PC-3 (cell line): ENCODE measurements at regions not wholly inside any gene's neighbourhood (a gene's known extent, or its start where the extent isn't known, plus 50 kb on each side); places are given as distances from the start of the nearest gene placed in this dataset.
"Not testable (repeated sequence)": the region's sequence is repeated elsewhere in the genome, so short reads cannot be mapped to it uniquely, and the experiment has no call there.

ENCODE experiments used
- EZH2 ChIP-seq: fragments of 300-600 bp; sonication (generic); IDR thresholded peaks from one replicate; pipeline ENCODE4 v1.6.1; 2017; ENCODE audit warnings: antibody characterized with exemption, mild to moderate bottlenecking, low read length; ENCODE audit not compliant: unreplicated experiment
- EZH2phosphoT487 ChIP-seq: fragments of 300-600 bp; sonication (generic); IDR thresholded peaks from 2 replicates; pipeline ENCODE4 v1.6.1; 2018; ENCODE audit warnings: mild to moderate bottlenecking, antibody characterized with exemption, low read length, borderline replicate concordance
- TF ChIP-seq, protein P1 (sequence below): fragments of 300-600 bp; sonication (generic); conservative IDR thresholded peaks from 2 replicates; pipeline ENCODE4 v1.5.1; 2017; ENCODE audit warnings: antibody characterized with exemption, low read depth, mild to moderate bottlenecking, low read length

DNA sequence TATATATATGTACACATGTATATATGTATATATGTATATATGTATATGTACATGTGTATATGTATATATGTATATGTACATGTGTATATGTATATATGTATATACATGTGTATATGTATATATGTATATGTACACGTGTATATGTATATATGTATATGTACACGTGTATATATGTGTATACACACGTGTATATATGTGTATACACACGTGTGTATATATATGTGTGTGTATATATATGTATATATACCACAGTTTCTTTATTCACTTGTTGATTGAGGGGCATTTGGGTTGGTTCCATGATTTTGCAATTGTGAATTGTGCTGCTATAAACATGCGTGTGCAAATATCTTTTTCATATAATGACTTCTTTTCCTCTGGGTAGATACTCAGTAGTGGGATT, 179.0 kb downstream of the ADCYAP1 start:
- TF ChIP-seq EZH2phosphoT487, EZH2: not testable (repeated sequence)
- TF ChIP-seq, protein P1, sequence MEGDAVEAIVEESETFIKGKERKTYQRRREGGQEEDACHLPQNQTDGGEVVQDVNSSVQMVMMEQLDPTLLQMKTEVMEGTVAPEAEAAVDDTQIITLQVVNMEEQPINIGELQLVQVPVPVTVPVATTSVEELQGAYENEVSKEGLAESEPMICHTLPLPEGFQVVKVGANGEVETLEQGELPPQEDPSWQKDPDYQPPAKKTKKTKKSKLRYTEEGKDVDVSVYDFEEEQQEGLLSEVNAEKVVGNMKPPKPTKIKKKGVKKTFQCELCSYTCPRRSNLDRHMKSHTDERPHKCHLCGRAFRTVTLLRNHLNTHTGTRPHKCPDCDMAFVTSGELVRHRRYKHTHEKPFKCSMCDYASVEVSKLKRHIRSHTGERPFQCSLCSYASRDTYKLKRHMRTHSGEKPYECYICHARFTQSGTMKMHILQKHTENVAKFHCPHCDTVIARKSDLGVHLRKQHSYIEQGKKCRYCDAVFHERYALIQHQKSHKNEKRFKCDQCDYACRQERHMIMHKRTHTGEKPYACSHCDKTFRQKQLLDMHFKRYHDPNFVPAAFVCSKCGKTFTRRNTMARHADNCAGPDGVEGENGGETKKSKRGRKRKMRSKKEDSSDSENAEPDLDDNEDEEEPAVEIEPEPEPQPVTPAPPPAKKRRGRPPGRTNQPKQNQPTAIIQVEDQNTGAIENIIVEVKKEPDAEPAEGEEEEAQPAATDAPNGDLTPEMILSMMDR, result not testable (repeated sequence)
